HT-29 (cell line): ENCODE measurements at regions not wholly inside any gene's neighbourhood (a gene's known extent, or its start where the extent isn't known, plus 50 kb on each side); places are given as distances from the start of the nearest gene placed in this dataset.

Experiments
- DNase-seq: peaks from one replicate; pipeline ENCODE4 v3.0.0-alpha.2; 2015; ENCODE audit warnings: low spot score

DNA sequence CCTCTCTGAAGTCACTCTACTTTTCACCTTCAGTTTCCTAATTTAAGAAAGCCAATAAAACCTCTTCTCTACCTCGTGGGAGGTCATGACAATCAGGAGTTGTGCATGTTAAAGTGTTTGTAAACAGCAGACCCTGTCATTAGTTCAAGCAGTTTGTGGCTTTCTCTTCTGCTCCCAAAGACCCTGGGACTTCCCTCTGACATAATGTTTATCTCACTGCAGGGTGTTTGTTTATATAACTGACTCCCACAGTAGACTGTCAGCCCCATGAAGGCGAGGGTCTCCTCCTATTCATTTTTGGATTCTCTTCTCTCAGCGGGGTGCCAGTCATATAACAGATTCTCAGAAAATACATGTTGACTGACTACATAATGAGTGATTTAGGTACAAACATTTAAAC is 360.0 kb upstream of the ZNF462 start:
- no peak for DNase-seq

DNA sequence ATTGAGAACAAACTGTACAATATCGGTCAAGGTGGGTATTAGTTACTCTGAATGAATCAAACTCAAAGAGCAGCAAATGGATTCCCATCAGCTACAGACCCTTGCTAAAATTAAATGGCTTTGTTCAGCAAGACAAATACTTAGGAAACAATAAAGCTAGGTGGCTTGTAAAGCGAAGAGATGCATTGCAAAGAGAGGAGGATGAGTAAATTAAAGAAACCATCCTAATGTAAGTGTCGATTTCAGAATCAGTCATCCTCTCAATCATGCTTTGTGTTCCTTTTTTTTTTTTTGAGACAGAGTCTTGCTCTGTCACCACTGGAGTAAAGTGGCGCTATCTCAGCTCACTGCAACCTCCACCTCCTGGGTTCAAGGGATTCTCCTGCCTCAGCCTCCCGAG is 359.2 kb upstream of the ZNF462 start:
- DNase-seq, result no peak

DNA sequence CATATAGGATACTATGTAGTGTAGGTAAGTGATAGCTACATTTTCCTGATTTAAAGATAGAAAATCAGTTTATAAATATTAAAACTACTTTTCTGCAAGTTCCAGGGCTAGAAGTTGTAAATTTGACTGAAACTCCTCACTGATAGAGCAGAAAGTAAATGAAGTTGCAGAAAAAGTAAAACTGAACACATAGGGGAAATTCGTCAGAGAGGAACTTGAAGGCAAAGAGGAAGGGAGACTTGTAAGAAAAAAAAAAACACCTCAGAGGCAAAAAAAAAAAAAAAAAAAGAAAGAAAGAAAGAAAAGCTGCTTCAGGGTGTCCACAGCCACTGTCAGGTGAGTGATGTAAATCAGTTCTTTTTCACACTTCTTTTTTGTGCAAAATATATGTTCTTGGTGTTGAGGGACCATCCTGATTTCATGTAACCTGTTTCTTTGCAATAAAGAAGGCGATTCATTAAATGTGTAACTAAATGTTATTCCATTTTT is 336.2 kb upstream of the ZNF462 start:
- no peak for DNase-seq

DNA sequence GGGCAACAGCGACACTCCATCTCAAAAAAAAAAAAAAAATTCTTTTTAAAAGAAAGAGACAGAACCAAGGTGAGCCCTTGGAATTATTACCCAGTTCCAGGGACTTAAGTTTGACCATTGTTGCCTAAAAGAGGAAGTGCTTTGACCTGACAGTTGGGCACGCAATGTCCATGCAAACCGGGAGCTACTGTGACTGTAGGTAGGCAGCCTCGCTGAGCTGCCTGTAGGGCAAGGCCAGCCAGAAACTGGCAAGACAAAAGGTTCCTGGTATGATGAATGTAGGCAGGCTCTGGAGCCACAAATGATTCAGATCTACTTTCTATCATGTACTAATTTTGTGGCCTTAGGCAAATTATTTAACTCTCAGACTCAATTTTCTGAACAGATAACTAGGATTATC is 334.8 kb upstream of the ZNF462 start:
- no peak for DNase-seq

DNA sequence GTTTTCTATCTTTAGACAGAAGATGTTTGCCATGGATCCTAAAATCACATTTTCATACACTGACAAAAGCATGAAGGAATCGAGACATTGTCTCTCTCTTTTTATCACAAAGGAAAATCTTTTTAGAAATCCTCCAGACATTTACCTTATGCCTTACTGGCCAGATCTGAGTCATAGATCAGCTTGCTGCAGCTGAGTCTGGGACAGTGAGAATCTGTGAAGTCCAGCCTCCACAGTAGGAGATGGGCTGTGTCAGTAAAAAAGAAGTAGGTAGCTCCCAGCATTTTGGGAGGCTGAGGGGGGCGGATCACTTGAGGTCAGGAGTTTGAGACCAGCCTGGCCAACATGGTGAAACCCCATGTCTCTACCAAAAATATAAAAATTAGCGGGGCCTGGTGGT is 333.4 kb upstream of the ZNF462 start:
- DNase-seq, result no peak

DNA sequence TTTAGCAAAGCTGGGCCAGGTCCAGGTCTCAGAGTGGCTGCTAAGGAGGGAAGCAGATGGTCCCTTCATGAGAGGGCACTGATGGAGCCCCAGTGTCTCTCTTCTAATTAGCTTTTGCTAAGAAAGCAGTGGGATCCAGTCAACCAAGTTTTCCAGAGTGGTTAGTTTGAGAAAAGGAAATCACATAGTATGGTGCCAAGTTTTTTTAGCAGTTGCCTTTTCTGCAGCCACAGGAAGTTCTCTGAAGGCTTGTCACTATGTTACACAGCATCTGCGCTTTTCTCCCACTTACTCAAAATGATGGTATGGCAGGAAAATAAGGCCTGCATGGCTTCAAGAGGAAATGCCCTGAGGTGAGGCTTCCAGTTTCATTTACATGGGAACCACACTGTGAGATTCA is 331.5 kb upstream of the ZNF462 start:
- no peak for DNase-seq

DNA sequence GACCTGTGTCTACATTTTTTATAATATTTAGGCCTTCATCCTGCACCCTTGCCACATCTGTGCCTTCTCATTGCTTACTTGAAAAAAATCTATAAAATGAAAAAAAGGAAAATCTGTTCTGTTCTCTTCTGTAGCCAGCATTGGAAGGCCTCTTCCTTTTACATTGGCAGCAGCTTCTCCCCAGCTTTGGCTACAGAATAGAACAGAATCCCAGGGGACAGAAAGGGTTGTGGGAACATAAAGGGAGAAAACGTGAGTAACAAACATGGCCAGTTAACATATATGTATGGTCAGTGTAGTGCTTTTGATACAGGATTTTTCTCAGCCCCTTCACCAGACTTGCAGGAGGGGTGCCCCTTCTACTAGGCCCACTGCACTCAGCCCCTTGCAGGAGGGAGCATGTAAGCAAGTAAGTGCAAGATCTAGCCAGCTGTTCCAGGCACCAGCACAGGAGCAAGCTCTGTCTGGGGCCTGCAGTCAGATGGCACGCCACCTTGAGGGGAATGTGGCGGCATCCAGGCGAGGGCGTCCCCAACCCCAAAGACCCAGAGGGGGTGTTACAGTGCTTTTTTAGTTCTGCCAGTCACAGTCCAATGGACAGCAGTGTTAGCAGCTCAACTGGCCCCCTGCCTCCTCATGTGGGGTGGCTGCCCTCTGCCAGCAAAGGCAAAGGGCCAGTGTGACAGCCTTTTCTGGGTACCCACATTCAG is 330.5 kb upstream of the ZNF462 start:
- no peak for DNase-seq

DNA sequence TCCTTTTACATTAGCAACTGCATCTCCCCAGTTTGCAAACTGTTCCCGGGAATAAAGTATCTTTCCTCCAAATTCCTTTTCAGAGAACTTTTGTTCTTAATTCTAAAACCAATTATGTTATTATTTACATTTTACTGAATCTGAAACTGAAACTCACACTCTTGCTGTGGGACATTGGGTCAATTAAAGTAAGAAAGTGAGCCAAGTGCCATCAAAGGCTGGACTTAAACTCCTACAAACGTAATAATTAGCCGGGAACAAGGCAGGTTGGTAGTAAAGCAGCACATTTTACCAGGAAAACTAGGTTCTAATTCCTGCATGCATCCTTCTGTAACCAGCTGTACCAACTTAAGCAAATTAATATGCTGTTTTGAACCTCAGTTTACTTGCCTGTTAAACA is 328.2 kb upstream of the ZNF462 start:
- DNase-seq, result no peak

DNA sequence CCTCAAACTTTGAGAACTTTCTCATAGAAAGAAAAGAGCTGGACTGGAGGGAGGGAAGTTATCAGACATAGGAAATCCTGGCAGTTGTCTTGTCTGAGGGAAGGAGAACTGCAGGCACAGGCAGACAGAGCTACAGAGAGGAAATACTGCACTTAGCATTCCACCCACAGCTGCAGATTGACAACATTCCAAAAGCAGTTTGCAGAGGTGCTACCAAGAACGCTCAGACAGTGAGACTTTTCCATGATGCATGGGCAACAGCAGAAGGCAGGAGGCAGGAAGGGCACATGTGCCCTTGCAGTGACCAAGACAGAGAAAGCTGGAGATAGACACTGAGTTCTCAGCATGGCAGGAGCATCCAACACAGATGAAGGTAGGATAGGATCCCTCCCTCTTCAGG is 327.5 kb upstream of the ZNF462 start:
- no peak for DNase-seq

DNA sequence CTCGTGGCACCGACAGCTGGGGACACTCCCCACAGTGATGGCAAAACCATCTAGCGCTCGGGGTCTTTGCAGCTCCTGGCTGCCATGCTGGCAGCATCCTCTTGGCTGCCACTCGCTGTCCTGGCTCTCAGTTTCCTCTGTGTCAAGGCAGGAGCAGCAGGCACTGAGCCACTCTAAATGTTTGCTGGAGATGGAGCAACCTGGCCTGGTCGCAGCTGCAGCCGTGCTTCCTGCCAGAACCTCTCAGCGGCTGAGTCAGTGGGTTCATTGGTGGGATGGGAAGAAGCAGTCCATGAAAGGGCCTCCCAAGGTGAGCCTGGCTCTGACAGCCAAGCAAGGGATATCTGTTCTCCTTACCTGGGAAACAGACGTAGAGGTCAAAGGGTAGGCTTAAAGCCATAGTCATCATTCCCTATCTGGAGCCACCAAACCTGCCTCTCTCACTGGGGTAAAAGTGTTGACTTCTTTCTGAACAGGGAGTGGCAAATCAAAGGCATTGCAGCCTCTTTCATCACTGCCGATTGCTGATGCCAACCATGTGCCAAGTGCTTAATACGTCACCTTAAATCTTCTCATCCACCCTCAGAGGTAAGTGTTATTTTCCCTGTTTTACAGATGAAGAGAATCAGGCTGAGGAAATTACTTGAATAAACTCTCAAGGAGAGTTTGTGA is 304.8 kb upstream of the ZNF462 start:
- DNase-seq, result no peak

DNA sequence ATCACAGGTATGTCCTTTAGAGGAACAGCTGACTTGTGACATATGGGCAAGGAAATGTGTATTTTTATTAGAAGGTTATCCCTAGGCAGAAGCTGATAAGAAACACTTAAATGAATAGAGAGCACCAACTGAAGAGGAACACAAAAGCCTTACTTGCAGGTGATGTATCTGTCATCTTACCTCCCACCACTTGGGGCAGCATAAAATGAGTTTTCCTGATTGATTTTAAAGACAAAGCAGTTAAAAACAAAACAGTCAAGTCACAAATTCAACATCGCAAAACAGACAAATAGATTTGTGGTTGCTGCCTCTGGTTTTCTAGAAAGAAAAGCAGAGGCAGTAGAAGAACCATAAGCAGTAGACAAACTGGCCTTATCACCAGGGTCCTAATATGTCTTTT is 302.4 kb upstream of the ZNF462 start:
- DNase-seq, result peak; percentile 4

DNA sequence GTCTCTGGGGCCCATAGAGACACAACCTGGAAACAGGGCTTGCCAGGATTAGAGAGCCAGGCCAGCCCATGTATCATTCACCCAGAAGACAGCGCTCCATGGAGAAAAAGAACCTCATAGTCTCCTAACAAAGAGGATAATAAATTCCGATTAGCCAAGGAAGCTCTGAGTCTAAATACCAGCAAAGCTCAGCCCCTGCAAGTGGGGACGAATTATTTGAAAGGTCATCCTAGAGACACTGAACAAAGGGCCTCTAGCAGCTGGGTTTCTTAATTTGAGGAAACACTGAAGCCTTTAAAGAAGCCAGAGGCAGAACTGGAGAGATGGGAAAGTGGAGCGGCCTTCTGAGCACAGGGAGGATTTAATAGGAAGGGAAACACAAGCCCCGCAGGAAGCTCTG is 287.1 kb upstream of the ZNF462 start:
- no peak for DNase-seq

DNA sequence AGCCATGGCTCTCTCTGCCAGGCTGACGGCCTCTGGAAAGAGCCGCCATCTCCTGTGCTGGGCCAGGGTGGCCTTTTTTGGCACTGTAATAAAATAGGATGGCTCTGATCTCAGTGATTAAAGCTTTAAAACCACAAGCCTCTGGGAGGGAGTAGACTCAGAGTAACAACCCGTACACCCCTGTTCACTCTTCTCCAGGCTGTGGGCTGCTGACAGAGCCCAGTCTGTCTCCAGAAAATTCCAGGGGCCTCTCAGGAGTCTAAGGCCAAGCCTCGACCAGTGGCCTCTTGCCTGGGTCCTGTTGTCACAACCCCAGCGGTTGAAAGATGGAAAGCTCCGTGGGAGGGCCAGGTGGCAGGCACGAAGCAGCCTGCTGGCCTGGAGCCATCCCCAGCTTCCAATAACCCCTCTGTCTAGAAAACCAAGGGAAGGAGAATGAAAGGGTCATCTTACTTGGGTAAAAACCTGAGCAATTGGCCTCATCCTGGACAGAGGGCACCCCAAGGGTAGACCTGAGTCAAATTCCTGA is 286.7 kb upstream of the ZNF462 start:
- no peak for DNase-seq

DNA sequence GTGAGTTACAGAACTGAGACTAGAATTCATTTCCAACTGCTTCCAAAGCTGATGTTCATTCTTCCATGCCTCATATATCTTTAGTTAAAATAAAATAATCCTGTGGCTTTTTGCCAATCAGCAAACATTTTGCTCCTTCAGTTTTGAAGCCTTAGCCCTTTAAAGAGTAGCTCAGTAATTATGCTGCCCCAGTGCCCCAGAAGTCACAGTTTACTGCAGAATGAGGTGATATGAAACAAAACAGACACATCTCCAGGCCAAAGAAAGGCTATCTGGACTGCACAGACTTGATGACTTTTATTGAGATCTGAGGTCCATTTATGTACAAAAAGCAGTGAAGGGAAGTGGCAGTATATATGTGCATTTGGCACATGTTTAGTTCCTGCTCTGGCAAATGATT is 285.8 kb upstream of the ZNF462 start:
- no peak for DNase-seq

DNA sequence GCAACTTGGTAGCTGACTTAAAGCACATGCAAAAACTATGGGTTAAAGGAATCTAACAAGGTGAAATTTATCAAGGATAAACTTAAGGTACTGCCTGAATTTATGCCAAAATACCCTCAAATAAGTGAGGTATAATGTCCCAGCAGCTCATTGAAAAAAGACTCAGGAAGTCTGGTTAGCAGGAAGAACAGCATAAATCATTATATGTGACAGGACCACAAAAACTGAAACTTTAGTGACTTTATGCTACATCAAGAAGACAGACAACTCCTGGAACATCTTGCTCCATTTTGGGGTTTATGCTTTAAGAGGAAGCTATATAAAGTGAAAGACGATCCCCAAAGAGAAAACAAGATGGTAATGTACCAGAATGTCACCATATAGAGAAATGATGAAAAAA is 282.4 kb upstream of the ZNF462 start:
- no peak for DNase-seq

DNA sequence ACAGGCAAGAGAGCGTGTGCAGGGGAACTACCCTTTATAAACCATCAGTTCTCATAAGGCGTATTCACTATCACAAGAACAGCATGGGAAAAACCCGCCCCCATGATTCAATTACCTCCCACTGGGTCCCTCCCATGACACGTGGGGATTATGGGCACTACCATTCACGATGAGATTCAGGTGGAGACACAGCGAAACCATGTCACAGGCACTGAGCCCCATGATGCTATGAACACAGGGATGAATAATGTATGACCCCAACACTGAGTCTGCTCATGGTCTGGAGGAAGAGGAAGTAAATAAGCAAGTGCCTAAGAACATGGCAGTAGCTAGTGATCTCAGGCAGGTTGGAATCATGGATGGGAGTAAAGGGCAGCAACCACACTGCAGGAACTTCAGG is 281.0 kb upstream of the ZNF462 start:
- no peak for DNase-seq

DNA sequence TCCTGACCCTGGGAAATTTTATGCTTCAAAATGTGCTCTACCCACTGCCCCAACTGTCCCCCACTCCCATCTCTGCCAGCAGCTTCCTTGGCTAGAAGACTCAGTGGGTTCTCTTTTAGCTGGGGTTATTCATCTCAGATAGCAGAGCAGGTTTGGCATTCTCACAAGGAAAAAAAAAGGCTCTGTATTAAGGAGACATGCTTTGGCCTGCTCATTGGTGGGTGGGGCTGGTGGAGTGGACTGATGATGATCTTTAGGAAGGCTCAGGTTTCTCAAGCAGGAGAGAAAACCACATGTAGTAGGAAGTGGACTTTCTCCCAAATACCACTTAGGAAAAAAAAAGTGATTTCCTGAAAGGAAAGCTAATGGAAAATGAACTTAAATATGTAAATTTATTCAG is 279.2 kb upstream of the ZNF462 start:
- no peak for DNase-seq

DNA sequence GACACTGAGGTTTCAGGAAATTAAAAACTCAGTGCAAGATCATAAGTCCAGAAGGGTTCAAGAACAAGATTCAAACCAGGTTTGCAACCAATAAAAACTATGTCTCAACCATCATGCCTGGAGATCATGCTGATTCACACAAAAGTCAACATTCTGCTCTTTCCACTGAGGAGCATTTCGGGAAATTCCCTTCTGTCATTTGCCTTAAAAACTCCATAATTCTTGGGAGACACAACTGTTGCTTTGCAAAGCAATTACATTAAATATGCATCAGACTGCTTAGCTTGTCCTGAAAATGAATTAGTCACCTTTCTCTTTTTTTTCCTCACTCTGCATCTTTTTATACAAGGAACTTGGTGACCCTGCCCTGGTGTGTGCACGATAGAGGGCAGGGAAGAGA is 275.9 kb upstream of the ZNF462 start:
- DNase-seq, result no peak

DNA sequence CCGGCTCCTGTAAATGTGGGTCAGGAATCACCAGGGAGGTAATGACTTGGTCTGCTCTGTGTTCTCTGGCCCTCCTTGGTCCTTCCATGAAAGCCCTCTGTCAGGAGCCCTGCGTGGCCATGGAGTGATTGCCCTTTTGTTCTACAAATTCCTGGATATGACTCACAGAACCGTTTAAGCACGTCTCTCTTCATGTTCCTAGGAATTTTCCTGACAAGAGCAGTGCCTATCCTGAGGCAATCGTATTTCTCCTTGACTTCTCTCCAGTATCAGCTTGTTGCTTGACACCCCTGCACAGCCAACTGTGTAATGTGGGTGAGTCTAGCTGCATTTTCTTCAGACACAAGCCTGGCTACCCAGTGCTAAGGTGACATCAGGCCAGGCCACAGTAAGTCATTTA is 274.3 kb upstream of the ZNF462 start:
- DNase-seq, result no peak

DNA sequence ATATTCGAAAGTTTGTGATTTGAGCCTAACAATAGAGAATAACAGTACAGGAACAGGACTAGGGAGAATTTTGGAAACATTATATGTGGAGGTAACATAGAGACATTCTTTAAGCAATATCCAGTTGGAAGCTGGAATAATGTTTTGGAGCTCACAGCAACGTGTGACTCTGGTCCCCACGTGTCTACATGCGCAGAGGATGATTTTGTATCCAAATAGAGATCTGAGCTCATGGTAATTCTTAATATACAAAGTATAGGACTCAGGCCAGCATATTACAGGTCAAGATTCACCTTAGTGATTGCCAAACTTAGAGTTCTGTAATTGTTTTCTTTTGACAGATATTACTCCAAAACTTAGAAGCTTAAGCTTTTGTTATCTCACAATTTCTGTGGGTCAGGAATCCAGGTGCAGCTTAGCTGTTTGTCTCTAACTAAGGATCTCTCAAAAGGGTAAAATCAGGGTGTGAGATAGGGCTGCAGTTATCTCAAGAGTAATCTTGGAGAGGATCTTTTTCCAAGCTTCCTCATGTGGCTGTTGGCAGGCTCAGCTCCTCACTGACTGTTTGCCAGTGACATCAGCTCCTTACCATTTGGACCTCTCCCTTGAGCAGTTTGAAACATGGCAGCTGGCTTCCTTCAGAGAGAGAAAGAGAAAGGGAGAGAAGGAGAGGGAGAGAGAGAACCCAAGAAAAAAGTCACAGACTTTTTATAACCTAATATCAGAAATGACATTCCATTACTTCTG is 272.0 kb upstream of the ZNF462 start:
- no peak for DNase-seq

DNA sequence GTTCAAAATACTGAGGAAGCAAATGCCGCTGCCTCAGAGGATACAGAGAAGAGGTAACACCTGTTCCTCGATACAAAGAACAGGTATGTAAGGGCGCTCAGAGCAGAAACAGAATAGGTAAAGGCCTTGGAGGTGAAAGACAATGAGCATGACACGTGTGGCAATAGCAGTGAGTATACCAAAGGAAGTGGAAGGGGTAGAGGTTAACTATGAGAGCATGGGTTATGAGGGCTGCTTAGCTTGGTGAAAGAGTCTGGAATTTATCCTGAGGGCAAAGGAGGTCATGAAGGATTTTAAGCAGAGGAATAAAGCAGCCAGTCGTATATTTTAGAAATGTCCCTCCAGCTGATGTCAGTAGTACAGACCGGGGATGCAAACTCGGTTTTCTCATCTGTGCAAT is 269.8 kb upstream of the ZNF462 start:
- no peak for DNase-seq

DNA sequence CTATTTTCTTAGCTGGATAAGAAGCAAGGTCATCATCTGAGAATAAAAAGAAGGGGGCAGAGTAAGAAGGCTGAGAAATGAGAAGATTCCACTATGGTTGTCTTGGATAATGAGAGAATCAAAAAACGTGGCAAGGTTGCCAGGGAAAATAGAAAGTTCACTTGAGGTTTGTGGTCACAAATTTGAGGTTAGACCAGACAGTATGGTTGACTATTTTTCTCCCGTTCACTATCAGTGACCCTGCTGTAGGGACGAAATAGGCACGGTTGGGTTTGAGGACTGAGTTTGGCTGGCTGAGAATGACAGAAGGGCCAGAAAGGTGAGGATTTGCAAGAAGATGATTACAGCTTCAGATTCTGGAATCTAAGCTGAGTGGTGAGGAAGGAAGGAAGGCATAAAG is 266.0 kb upstream of the ZNF462 start:
- no peak for DNase-seq
